DOHH2 (cell line): ENCODE measurements at regions not wholly inside any gene's neighbourhood (a gene's known extent, or its start where the extent isn't known, plus 50 kb on each side); places are given as distances from the start of the nearest gene placed in this dataset.

ENCODE experiments used
- CTCF ChIP-seq: fragments of 200-600 bp; sonication (generic); IDR thresholded peaks from one replicate; pipeline ENCODE4 v1.5.1; 2014; ENCODE audit warnings: antibody characterized with exemption, mild to moderate bottlenecking, low read depth, low read length; ENCODE audit not compliant: poor library complexity, severe bottlenecking
- EZH2phosphoT487 ChIP-seq: fragments of 200-600 bp; sonication (generic); IDR thresholded peaks from 2 replicates; pipeline ENCODE4 v1.6.1; 2017; ENCODE audit warnings: borderline replicate concordance, mild to moderate bottlenecking, antibody characterized with exemption, low read length, moderate library complexity, mixed read lengths

GRCh38 chr2:187978356-187978755 lies 313.3 kb upstream of the GULP1 start:
- no peak for TF ChIP-seq CTCF
- TF ChIP-seq EZH2phosphoT487 = no peak
